NCI-H2107 (cell line): ENCODE measurements at regions not wholly inside any gene's neighbourhood (a gene's known extent, or its start where the extent isn't known, plus 50 kb on each side); places are given as distances from the start of the nearest gene placed in this dataset.
"Not testable (repeated sequence)": the region's sequence is repeated elsewhere in the genome, so short reads cannot be mapped to it uniquely, and the experiment has no call there.

ENCODE experiments used
- DNase-seq: peaks from one replicate; lab custom pipeline; 2025; lab: John Stamatoyannopoulos, UW

GRCh38 chr6:79808921-79809320, 138.4 kb downstream of the ELOVL4 start:
- no peak for DNase-seq

DNA sequence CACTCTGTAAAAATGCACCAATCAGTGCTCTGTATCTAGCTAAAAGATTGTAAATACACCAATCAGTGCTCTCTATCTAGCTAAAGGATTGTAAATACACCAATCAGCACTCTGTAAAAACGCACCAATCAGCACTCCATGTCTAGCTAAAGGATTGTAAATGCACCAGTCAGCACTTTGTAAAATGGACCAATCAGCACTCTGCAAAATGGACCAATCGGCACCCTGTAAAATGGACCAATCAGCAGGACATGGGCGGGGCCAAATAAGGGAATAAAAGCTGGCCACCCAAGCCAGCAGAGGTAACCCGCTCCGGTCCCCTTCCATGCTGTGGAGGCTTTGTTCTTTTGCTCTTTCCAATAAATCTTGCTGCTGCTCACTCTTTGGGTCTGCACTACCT, 140.7 kb downstream of the ELOVL4 start:
- DNase-seq: not testable (repeated sequence)

DNA sequence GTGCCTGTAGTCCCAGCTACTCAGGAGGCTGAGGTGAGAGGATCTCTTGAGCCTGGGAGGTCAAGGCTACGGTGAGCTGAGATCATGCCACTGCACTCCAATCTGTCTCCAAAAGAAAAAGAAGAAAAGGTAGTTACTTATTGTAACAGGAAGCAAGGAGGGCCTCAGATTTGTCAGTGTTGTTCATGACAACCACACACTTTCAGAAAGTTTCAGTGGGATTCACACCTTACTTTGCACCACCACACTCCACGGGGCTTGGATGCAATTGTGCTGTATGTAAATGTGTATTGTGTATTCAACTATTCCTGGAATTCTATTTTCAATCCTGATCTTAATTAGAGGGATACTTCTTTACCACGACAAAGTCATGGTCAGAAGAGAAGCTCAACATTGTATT, 142.6 kb downstream of the ELOVL4 start:
- no peak for DNase-seq

DNA sequence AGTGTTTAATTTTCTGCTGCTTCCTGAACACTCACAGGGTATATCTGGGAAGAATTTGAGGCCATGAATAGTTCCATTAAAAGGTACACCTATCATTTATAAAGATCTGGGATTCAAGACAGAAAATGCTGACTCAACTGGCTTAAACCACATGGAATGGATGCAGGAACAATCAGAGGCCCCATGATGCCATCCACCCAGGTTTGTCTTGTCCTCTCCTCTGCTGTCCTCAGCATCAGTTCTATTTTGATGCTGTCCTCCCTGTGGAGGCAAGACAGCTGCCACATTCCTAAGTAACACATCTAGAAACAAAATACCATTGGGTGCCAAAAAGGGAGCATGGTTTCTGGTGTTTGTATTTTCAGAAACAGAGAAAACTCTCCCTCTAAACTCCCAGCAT, 143.4 kb downstream of the ELOVL4 start:
- DNase-seq: no peak

DNA sequence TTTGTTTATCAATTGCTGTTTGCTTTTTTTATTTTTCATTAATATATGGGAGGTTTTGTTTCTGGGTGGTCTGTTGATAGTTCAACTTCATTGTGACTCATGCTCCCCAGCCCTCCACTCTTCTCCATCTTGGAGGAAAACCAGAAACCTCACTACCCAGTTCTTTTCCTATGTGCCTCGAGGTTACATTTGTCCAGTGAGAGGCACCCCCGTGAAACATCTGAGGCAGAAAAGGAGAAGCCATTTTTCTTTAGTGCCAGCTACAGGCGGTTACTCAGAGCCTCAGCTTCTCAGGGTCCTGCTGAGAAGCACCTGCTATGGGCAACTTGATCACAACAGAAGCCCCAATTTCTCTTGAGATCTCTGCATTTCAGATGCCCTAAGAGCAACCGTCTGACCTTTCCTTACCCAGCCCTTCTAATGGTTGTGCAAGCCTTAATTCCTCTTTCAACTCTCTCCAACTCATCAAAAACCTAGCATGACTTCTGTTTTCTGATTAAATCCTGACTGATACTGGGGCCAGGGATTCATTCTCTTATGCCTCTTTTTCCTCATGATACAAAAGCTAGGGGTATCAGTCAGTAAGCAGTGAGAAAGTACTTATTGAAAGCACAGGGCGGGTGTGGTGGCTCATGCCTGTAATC, 144.6 kb downstream of the ELOVL4 start:
- no peak for DNase-seq

GRCh38 chr6:79801362-79801761, 146.0 kb downstream of the ELOVL4 start:
- DNase-seq: no peak

- no peak for DNase-seq
These were observed 148.5 kb downstream of the ELOVL4 start for GRCh38 chr6:79798841-79799240.

DNA sequence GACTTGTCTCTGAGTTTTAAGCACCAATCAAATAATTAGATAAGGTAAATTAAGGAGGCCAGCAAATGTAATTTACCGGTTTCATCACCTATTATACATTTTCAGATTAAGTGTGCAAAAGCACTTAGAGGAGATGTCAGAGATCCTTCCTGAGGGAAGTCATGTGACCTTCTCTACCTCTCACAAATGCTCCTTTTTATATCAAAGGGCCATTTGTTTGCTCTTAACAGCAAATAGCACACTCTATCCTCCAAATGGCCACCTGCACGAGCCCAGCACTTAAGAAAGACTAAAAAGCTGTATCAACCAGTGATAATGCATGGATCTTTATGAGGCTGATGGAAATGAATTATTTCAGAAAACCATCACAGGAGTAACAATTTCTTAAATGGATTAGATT, 149.4 kb downstream of the ELOVL4 start:
- no peak for DNase-seq

- no peak for DNase-seq
These were observed 150.1 kb downstream of the ELOVL4 start for GRCh38 chr6:79797163-79797764.

DNA sequence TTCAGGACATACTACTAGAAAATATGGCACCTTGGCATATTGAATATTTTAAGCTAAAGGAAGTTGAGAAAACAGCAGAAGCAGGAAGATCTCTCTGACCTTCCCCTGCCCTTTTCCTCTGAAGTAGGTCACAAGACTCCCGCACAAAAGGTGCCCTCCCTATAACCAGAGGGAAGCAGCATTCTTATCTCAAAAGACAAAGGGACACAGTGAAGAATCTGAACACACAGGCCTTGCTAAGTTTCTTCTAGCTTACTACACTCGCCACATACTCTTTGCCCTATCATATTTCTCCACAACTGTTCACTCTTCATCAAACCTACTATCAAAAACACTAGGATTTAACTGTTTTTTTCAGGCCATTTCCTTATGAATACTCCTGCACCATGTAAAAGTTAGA, 151.2 kb downstream of the ELOVL4 start:
- DNase-seq: no peak

- DNase-seq: no peak
These were observed 157.5 kb downstream of the ELOVL4 start for GRCh38 chr6:79789896-79790295.

GRCh38 chr6:79788756-79789155, 157.6 kb downstream of the SH3BGRL2 start:
- no peak for DNase-seq

GRCh38 chr6:79787626-79788025, 156.5 kb downstream of the SH3BGRL2 start:
- no peak for DNase-seq

- DNase-seq: no peak
These were observed 153.2 kb downstream of the SH3BGRL2 start for GRCh38 chr6:79784395-79784753.

- DNase-seq: no peak
These were observed 152.7 kb downstream of the SH3BGRL2 start for GRCh38 chr6:79783670-79784394.

DNA sequence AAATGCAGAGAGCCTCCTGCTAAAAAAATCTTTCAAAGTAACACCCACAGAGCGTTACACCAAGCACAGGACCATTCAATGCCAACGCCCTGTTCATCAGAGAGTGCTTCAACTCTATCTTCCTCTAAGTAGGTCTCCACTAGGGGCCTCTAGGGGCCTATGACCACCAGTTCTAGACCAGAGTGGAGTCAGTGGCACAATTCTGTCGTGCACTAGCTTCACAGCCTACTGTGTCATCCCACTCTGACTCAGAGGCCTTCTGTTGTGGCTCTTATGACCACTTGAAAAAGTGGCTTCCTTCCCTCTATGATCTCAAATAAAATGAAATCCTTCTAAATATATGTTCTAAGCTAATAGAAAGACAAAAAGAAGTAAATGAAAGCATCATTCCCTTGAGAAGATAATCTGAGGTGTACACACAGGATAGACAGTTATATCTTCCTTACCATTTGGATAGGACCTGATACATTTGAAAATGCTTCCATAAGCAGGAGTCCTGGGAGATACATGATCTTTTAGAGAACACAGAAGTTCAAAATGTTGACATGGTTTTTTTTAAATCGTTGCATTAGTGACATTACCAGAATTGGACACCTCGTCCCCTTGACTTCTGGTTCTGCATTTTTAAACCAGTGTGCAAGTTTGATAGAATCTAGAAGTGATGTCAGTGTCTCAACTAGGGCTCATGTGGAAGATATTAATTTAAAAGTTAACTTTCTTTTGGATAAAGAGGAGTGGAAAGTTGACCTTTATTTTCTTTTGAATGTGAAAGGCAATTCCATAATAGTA, 151.9 kb downstream of the SH3BGRL2 start:
- no peak for DNase-seq

GRCh38 chr6:79781916-79782315, 150.8 kb downstream of the SH3BGRL2 start:
- no peak for DNase-seq

DNA sequence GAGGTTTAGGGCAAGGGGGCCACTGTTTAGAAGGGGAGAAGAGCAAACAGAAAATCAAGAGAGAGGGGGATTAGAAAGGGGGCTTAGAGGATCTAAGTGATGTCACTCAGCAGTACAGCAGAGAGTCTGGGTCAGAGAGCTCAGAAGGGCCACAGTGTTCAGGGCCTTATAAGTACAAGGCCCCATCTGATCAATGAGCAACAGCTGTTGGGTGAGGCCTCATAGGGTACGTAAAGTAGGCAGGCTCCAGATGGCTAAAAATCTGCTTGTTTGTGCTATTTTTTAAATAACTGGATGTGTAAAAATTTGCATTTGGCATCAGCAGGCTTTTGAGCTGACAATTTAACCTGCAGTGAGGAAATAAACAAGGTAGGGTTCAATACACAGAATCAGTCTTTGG, 149.8 kb downstream of the SH3BGRL2 start:
- DNase-seq: no peak

- DNase-seq: no peak
These were observed 147.7 kb downstream of the SH3BGRL2 start for GRCh38 chr6:79778816-79779215.

DNA sequence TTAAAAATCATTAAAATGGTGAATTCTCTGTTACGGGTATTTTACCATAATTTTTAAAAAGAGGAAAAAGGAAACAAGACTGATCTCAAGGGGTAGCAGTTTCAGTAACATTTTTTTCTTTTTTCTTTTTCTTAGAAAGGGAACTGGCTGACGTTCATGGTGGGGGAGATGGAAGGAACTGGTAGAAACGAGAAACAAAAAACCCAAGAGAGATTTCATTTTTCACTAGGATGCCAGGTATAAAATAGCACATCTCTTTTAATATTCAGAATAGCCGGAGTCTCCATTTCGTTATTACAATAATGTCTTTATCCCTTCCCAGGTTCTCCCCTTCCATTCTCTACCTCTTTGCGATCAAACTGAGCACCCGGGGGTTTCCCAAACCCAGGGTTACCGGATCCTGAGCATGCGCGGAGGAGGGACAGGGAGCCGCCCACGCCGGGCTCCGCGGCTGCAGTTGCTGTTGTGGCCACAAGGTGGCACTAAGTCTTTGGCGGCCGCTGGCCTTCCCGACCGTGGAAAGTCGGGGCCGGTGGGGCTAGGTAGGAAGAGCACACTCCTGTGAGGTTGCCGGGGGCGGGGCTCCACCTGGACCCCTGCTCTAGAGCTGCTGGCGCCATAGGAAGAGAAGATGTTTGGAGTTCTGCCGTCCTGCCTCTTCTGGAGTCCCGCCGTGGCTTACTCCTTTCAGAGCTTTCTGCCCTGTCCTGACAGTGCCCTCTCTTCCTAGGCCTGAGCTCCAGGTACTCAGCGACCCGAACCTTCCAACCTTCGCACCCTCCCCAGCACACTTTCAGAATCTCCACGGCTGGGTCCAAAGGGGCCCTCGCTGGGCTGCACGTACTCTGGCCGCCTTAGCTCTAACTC, 146.8 kb downstream of the SH3BGRL2 start:
- peak; percentile 56 for DNase-seq

- no peak for DNase-seq
These were observed 144.9 kb downstream of the SH3BGRL2 start for GRCh38 chr6:79776076-79776475.

- DNase-seq: no peak
These were observed 144.1 kb downstream of the SH3BGRL2 start for GRCh38 chr6:79775222-79775621.
